Erythroblast (primary cell): ENCODE measurements at regions not wholly inside any gene's neighbourhood (a gene's known extent, or its start where the extent isn't known, plus 50 kb on each side); places are given as distances from the start of the nearest gene placed in this dataset.

ENCODE experiments used
- GATA1 ChIP-seq: IDR thresholded peaks from 2 replicates; pipeline ENCODE4 v1.6.1; 2011; ENCODE audit warnings: low read depth, mild to moderate bottlenecking, control low read depth, low read length, moderate library complexity
- POLR2A ChIP-seq: IDR thresholded peaks from 2 replicates; pipeline ENCODE4 v1.6.1; 2011; ENCODE audit warnings: mild to moderate bottlenecking, low read length

GRCh38 chr4:66769441-66769840 lies 775.9 kb downstream of the CENPC start:
- no peak for TF ChIP-seq POLR2A
- no peak for TF ChIP-seq GATA1
